ENCODE measurements at regions not wholly inside any gene's neighbourhood (a gene's known extent, or its start where the extent isn't known, plus 50 kb on each side); places are given as distances from the start of the nearest gene placed in this dataset.

- POLR2A ChIA-PET = no interaction called here
- no peak overlapping the region for H3K4me3 ChIP-seq
- no peak overlapping the region for H2AFZ ChIP-seq (ENCODE audit: control insufficient read depth, low read depth, low read length)
- H3K36me3 ChIP-seq (ENCODE audit: control insufficient read depth in 2 of 2, insufficient read depth in 2 of 2, low read length in 1 of 2) = no peaks in the 10 kb centered on the region
- ATAC-seq (no peak), FAIRE-seq (no peak), DNase-seq (ENCODE audit: low read depth, low spot score) (no peak)
- H3K79me2 ChIP-seq (ENCODE audit: control insufficient read depth, insufficient read depth, low read length) = no peaks in the 10 kb centered on the region
- SMC1A ChIA-PET (ENCODE audit: uncharacterized antibody, unreplicated experiment) = no interaction called here
- RAD21 ChIA-PET (ENCODE audit: unreplicated experiment) = no interaction called here
- H3K4me1 ChIP-seq (ENCODE audit: control insufficient read depth, insufficient read depth, low read length) = no peaks in the 10 kb centered on the region
- H3K9me3 ChIP-seq (replicated peaks; ENCODE audit: control insufficient read depth, insufficient read depth, low read length) = no peaks in the 10 kb centered on the region
- no TSS peak for BruUV-seq (replicated peaks)
- 0% methylated on average over 4 of the region's 4 CpGs for whole genome bisulfite sequencing (ENCODE audit: insufficient coverage, insufficient replicate concordance, low lambda C conversion rate, missing lambda C conversion rate)
- no peak overlapping the region for H3K9ac ChIP-seq (ENCODE audit: control insufficient read depth, insufficient read depth, low read length)
- no peaks in the 10 kb centered on the region for H4K20me1 ChIP-seq (ENCODE audit: control insufficient read depth, insufficient read depth)
- no peak for TF ChIP-seq RELB (IDR thresholded peaks at IDR 0.05; ENCODE audit: low read depth)
- no peak for TF ChIP-seq USF2 (IDR thresholded peaks at IDR 0.05; ENCODE audit: borderline replicate concordance, low read depth, low read length)
- no peak for TF ChIP-seq RAD51 (IDR thresholded peaks at IDR 0.05)
- no peak for TF ChIP-seq IKZF2 (IDR thresholded peaks at IDR 0.05)
- no peak for TF ChIP-seq ZZZ3 (IDR thresholded peaks at IDR 0.05; ENCODE audit: control insufficient read depth, insufficient read length, low read depth)
- no peak for TF ChIP-seq POLR2AphosphoS2 (IDR thresholded peaks at IDR 0.05; ENCODE audit: low read depth, low read length)
- TF ChIP-seq CREB1 (IDR thresholded peaks at IDR 0.05; ENCODE audit: low read depth) = no peak
- no peak for TF ChIP-seq EZH2 (IDR thresholded peaks at IDR 0.05; ENCODE audit: borderline replicate concordance, control insufficient read depth, low read depth, low read length)
- TF ChIP-seq IRF3 (IDR thresholded peaks at IDR 0.05) = no peak
- no peak for TF ChIP-seq ELK1 (IDR thresholded peaks at IDR 0.05; ENCODE audit: low read depth, low read length)
- no peak for TF ChIP-seq WRNIP1 (IDR thresholded peaks at IDR 0.05; ENCODE audit: borderline replicate concordance, low read depth, low read length)
- TF ChIP-seq ZNF24 (IDR thresholded peaks at IDR 0.05) = no peak
- in situ Hi-C loops (cut with MboI) = no loop called here
- H3K27ac ChIP-seq (ENCODE audit: control insufficient read depth, insufficient read depth) = no peak overlapping the region
- no peak overlapping the region for H3K4me2 ChIP-seq (ENCODE audit: control insufficient read depth, insufficient read depth)
- CTCF ChIA-PET = no interaction called here
- H3K27me3 ChIP-seq (replicated peaks in 1 of 2; ENCODE audit: control insufficient read depth in 2 of 2, insufficient read depth in 2 of 2, low read length in 1 of 2) = no peaks in the 10 kb centered on the region
- intact Hi-C loops (cut with micrococcal nuclease; ENCODE audit: unreplicated experiment) = no loop called here
Measured at GRCh38 chr6:60695232-60695631, 1590.8 kb downstream of the KHDRBS2 start.

Data from GM12878 (cell line).